ENCODE measurements at regions not wholly inside any gene's neighbourhood (a gene's known extent, or its start where the extent isn't known, plus 50 kb on each side); places are given as distances from the start of the nearest gene placed in this dataset.

DNA sequence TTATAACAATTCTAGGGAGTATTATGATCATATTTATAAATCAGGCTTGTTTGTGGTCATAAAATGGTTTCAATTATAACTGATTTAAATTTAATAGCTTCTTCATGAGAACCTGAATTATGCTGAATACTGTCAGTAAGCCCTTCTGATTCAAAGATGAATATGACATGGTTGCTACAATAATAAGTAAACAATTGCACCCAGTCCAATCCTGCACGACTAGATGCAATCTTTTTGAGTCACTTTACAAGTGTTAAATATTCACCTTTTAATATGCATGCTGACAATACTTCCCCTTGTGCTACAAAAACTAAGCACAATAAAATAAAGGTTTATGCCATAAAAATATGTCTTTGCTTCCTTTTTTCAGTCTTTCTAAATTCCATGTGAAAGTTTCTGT lies 325.2 kb downstream of the KCNJ3 start:
- no TSS peak for BruUV-seq (replicated peaks)
- intact Hi-C loops (cut with micrococcal nuclease) (no loop called here), dilution Hi-C loops (cut with MboI; ENCODE audit: extremely low pct_ligation_motif_present, low sequenced_read_pairs) (no loop called here)
- Histone ChIP-seq H3K4me1 (ENCODE audit: control insufficient read depth, extremely low read depth, insufficient read depth, low read length) (no peaks in the 10 kb centered on the region), H3K9ac (replicated peaks; ENCODE audit: extremely low read depth, insufficient read depth, low read length) (no peak overlapping the region), H3K27me3 (ENCODE audit: control insufficient read depth in 2 of 2, insufficient read depth in 2 of 2, low read length in 2 of 2) (no peaks in the 10 kb centered on the region), H4K20me1 (replicated peaks; ENCODE audit: control insufficient read depth, extremely low read depth, insufficient read depth, low read length) (no peaks in the 10 kb centered on the region), H3K4me2 (ENCODE audit: insufficient read depth, low read length) (no peak overlapping the region), H3K9me3 (replicated peaks; ENCODE audit: control insufficient read depth, insufficient read depth, low read length) (no peaks in the 10 kb centered on the region), H3K79me2 (ENCODE audit: control insufficient read depth, insufficient read depth, low read length) (no peaks in the 10 kb centered on the region), H3K9me1 (replicated peaks; ENCODE audit: control insufficient read depth, extremely low read depth, insufficient read depth, low read length) (no peaks in the 10 kb centered on the region), H2AFZ (ENCODE audit: low read depth, low read length) (no peak overlapping the region), H3K4me3 (replicated peaks in 1 of 3; ENCODE audit: insufficient read depth in 1 of 3, low read depth in 1 of 3, low read length in 3 of 3) (no peak overlapping the region), H3K27ac (ENCODE audit: insufficient read depth, low read depth, low read length) (no peak overlapping the region), H3K36me3 (ENCODE audit: control insufficient read depth in 2 of 2, extremely low read depth in 1 of 2, insufficient read depth in 2 of 2, low read length in 2 of 2) (no peaks in the 10 kb centered on the region)
- no peak for FAIRE-seq
- DNase-seq (ENCODE audit: low read depth, low spot score), result no peak
- ChIA-PET POLR2A (no interaction called here), CTCF (interaction anchor here (0.9 kb wide), 1 partner anchor 9 kb away, joined by 3 read pairs; no protein-coding TSS in a partner anchor)
- TF ChIP-seq, protein P1, sequence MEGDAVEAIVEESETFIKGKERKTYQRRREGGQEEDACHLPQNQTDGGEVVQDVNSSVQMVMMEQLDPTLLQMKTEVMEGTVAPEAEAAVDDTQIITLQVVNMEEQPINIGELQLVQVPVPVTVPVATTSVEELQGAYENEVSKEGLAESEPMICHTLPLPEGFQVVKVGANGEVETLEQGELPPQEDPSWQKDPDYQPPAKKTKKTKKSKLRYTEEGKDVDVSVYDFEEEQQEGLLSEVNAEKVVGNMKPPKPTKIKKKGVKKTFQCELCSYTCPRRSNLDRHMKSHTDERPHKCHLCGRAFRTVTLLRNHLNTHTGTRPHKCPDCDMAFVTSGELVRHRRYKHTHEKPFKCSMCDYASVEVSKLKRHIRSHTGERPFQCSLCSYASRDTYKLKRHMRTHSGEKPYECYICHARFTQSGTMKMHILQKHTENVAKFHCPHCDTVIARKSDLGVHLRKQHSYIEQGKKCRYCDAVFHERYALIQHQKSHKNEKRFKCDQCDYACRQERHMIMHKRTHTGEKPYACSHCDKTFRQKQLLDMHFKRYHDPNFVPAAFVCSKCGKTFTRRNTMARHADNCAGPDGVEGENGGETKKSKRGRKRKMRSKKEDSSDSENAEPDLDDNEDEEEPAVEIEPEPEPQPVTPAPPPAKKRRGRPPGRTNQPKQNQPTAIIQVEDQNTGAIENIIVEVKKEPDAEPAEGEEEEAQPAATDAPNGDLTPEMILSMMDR (IDR thresholded peaks at IDR 0.05; ENCODE audit: extremely low read depth in 1 of 2, insufficient read depth in 1 of 2, low read depth in 1 of 2, low read length in 2 of 2), result no peak
- TF ChIP-seq FOS (IDR thresholded peaks at IDR 0.05; ENCODE audit: borderline replicate concordance, insufficient read depth, low read length) (no peak), EZH2 (IDR thresholded peaks at IDR 0.05; ENCODE audit: borderline replicate concordance, low read depth, low read length, severe bottlenecking) (no peak), POLR2AphosphoS5 (IDR thresholded peaks at IDR 0.05; ENCODE audit: insufficient read depth, low read depth, low read length) (no peak), MYC (IDR thresholded peaks at IDR 0.05; ENCODE audit: low read depth, low read length) (no peak), POLR2A (IDR thresholded peaks at IDR 0.05; ENCODE audit: low read depth, low read length) (no peak), GATA2 (IDR thresholded peaks at IDR 0.05; ENCODE audit: insufficient read depth, insufficient read length, low read depth, low read length) (no peak), JUN (IDR thresholded peaks at IDR 0.05; ENCODE audit: borderline replicate concordance, insufficient read depth, insufficient read length, low read depth) (no peak)
- TF ChIP-seq, protein P2, sequence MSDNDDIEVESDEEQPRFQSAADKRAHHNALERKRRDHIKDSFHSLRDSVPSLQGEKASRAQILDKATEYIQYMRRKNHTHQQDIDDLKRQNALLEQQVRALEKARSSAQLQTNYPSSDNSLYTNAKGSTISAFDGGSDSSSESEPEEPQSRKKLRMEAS (IDR thresholded peaks at IDR 0.05; ENCODE audit: insufficient read depth, insufficient read length), result no peak
